ENCODE measurements at regions not wholly inside any gene's neighbourhood (a gene's known extent, or its start where the extent isn't known, plus 50 kb on each side); places are given as distances from the start of the nearest gene placed in this dataset.

GRCh38 chr1:82721702-82722101 lies 921.0 kb downstream of the ADGRL2 start:
- no peak for DNase-seq

- no peak for DNase-seq
These were observed 918.1 kb downstream of the ADGRL2 start for GRCh38 chr1:82718719-82719419.

GRCh38 chr1:82710091-82710490 lies 909.4 kb downstream of the ADGRL2 start:
- no peak for DNase-seq

- no peak for DNase-seq
These were observed 906.9 kb downstream of the ADGRL2 start for GRCh38 chr1:82707681-82708080.

GRCh38 chr1:82706741-82707140 lies 906.0 kb downstream of the ADGRL2 start:
- DNase-seq, result no peak

GRCh38 chr1:82704966-82705365 lies 904.2 kb downstream of the ADGRL2 start:
- no peak for DNase-seq

- DNase-seq, result no peak
These were observed 903.7 kb downstream of the ADGRL2 start for GRCh38 chr1:82704393-82704792.

GRCh38 chr1:82703951-82704350 lies 903.2 kb downstream of the ADGRL2 start:
- no peak for DNase-seq

GRCh38 chr1:82700476-82700875 lies 899.7 kb downstream of the ADGRL2 start:
- DNase-seq, result no peak

- no peak for DNase-seq
These were observed 897.2 kb downstream of the ADGRL2 start for GRCh38 chr1:82697965-82698364.

- DNase-seq, result no peak
These were observed 894.7 kb downstream of the ADGRL2 start for GRCh38 chr1:82695443-82695842.

GRCh38 chr1:82690411-82690810 lies 889.7 kb downstream of the ADGRL2 start:
- DNase-seq, result no peak

GRCh38 chr1:82689217-82689616 lies 888.5 kb downstream of the ADGRL2 start:
- DNase-seq, result no peak

- no peak for DNase-seq
These were observed 886.0 kb downstream of the ADGRL2 start for GRCh38 chr1:82686774-82687173.

- no peak for DNase-seq
These were observed 846.2 kb downstream of the ADGRL2 start for GRCh38 chr1:82646888-82647287.

- DNase-seq, result no peak
These were observed 845.6 kb downstream of the ADGRL2 start for GRCh38 chr1:82646336-82646735.

- DNase-seq, result no peak
These were observed 843.6 kb downstream of the ADGRL2 start for GRCh38 chr1:82644186-82644915.

GRCh38 chr1:82640352-82640751 lies 839.6 kb downstream of the ADGRL2 start:
- DNase-seq, result no peak

GRCh38 chr1:82634266-82634665 lies 833.5 kb downstream of the ADGRL2 start:
- no peak for DNase-seq

- no peak for DNase-seq
These were observed 831.4 kb downstream of the ADGRL2 start for GRCh38 chr1:82632155-82632554.

- DNase-seq, result no peak
These were observed 828.2 kb downstream of the ADGRL2 start for GRCh38 chr1:82628887-82629286.

GRCh38 chr1:82625537-82625936 lies 824.8 kb downstream of the ADGRL2 start:
- no peak for DNase-seq

GRCh38 chr1:82621076-82621475 lies 820.3 kb downstream of the ADGRL2 start:
- DNase-seq, result no peak

GRCh38 chr1:82614090-82614489 lies 813.4 kb downstream of the ADGRL2 start:
- DNase-seq, result no peak

GRCh38 chr1:82612986-82613385 lies 812.3 kb downstream of the ADGRL2 start:
- no peak for DNase-seq
